ENCODE measurements at regions not wholly inside any gene's neighbourhood (a gene's known extent, or its start where the extent isn't known, plus 50 kb on each side); places are given as distances from the start of the nearest gene placed in this dataset.

DNA sequence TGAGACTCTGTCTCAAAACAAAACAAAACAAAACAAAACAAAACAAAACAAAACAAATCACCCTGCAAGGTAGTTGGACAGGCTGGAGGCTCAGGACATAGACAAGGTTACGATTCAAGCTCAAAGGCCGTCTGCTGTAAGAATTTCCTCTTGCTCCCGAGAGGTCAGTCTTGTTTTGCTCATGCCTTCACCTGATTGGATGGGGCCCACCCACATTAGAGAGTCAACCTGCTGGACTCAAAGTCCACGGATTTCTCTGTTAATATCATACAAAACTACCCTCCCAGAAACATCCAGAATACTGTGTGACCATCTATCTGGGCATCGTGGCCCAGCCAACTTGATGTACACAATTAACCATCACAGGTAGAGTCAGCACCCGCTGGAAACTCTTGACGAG lies 330.0 kb upstream of the EEF2KMT start:
- Histone ChIP-seq H3K27ac (ENCODE audit: insufficient read depth, low read depth, low read length, poor library complexity, severe bottlenecking) (no peak overlapping the region), H3K36me3 (ENCODE audit: control insufficient read depth, insufficient read depth, low read length) (no peaks in the 10 kb centered on the region), H3K27me3 (ENCODE audit: control insufficient read depth, insufficient read depth, low read length, poor library complexity, severe bottlenecking) (no peaks in the 10 kb centered on the region), H3K4me3 (ENCODE audit: insufficient read depth, low read depth, low read length) (no peak overlapping the region), H3K9me3 (ENCODE audit: control insufficient read depth, low read length) (no peaks in the 10 kb centered on the region), H3K4me1 (ENCODE audit: control insufficient read depth, insufficient read depth, low read length) (peaks cover 4% of the 10 kb centered on the region)
- 94% methylated on average over 7 of the region's 7 CpGs for WGBS, 2 experiments

DNA sequence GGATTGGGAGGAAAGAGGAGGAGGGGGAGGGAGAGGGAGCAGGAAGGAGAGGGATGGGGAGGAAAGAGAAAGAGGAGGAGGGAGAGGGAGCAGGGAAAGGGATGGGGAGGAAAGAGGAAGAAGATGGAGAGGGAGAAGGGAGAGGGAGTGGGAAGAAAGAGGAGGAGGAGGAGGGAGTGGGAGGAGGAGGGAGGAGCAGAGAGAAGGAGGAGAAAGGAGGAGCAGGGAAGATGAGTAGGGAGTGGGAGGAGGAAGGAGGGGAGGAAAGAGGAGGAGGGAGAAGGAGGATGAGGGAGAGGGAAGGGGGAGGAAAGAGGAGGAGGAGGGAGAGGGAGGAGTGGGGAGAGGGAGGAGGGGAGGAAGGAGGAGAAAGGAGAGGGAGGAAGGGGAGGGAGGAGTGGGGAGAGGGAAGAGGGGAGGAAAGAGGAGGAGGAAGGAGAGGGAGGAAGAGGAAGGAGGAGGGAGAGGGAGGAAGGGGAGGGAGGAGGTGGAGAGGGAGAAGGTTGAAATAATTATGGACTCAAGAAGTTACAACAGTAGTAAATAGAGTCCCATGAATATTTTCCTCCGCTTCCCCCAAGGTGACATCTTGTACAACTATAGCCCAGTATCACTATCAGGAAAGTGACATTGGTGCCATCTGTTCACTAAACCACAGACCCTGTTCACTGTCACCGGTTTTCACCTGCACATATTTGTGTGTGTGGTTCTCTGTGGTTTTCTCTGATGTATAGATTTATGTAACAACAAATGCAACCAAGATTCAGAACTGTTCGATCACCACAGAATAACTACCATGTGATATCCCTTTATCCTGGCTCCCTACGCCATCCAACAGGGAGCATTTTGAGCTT lies 325.3 kb upstream of the EEF2KMT start:
- Histone ChIP-seq H3K36me3 (ENCODE audit: control insufficient read depth, insufficient read depth, low read length) (no peaks in the 10 kb centered on the region), H3K4me3 (ENCODE audit: insufficient read depth, low read depth, low read length) (no peak overlapping the region), H3K27ac (ENCODE audit: insufficient read depth, low read depth, low read length, poor library complexity, severe bottlenecking) (no peak overlapping the region), H3K9me3 (ENCODE audit: control insufficient read depth, low read length) (no peaks in the 10 kb centered on the region), H3K27me3 (ENCODE audit: control insufficient read depth, insufficient read depth, low read length, poor library complexity, severe bottlenecking) (no peaks in the 10 kb centered on the region), H3K4me1 (ENCODE audit: control insufficient read depth, insufficient read depth, low read length) (no peaks in the 10 kb centered on the region)
- 88 to 93% methylated on average over 3 to 4 of the region's 4 CpGs for WGBS, 2 experiments

DNA sequence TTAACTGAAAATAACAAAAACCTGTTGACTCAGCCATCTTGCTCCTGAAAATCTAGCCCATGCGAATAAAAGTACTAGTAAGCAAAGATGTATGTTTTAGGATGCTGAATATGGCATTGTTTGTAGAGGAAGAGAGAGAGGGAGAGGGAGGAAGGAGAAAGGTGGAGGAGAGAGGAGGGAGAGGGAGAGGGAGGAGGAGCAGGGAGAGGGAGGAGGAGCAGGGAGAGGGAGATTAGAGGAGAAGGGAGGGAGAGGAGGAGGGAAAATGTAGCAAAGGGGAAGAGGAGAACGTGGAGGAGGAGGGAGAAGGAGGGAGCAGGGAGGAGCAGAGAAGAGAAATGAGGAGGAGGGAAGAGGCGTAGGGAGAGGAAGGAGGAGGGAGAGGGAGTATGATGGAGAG lies 324.5 kb upstream of the EEF2KMT start:
- no peaks in the 10 kb centered on the region for H3K36me3 ChIP-seq (ENCODE audit: control insufficient read depth, insufficient read depth, low read length)
- H3K4me3 ChIP-seq (ENCODE audit: insufficient read depth, low read depth, low read length): no peak overlapping the region
- no peaks in the 10 kb centered on the region for H3K9me3 ChIP-seq (ENCODE audit: control insufficient read depth, low read length)
- no peak overlapping the region for H3K27ac ChIP-seq (ENCODE audit: insufficient read depth, low read depth, low read length, poor library complexity, severe bottlenecking)
- H3K27me3 ChIP-seq (ENCODE audit: control insufficient read depth, insufficient read depth, low read length, poor library complexity, severe bottlenecking): no peaks in the 10 kb centered on the region
- 69 to 74% methylated on average over 3 of the region's 3 CpGs for WGBS, 2 experiments
- no peaks in the 10 kb centered on the region for H3K4me1 ChIP-seq (ENCODE audit: control insufficient read depth, insufficient read depth, low read length)

DNA sequence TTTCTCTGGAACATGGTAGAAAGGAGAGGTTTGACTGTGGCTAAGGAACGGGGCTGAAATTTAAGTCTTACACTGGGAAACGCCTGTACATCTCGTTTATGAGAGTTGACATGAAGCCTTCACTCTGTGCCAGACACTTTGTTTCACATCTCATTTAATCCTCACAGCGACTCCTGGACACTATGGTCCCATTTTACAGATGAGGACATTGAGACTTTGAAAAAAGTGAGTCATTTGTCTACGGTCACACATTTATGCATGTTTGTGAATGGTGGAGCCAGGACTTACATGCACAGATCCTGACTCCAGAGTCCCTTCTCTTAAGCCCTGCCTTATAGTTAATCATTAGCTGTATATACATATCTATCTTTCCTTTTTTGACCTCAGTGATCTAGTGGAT lies 318.4 kb upstream of the EEF2KMT start:
- no peaks in the 10 kb centered on the region for H3K27me3 ChIP-seq (ENCODE audit: control insufficient read depth, insufficient read depth, low read length, poor library complexity, severe bottlenecking)
- H3K4me3 ChIP-seq (ENCODE audit: insufficient read depth, low read depth, low read length): no peak overlapping the region
- WGBS, 2 experiments: 74% methylated on average over 5 of the region's 5 CpGs
- peaks cover 11% of the 10 kb centered on the region for H3K4me1 ChIP-seq (ENCODE audit: control insufficient read depth, insufficient read depth, low read length)
- H3K36me3 ChIP-seq (ENCODE audit: control insufficient read depth, insufficient read depth, low read length): no peaks in the 10 kb centered on the region
- no peak overlapping the region for H3K27ac ChIP-seq (ENCODE audit: insufficient read depth, low read depth, low read length, poor library complexity, severe bottlenecking)
- H3K9me3 ChIP-seq (ENCODE audit: control insufficient read depth, low read length): no peaks in the 10 kb centered on the region

DNA sequence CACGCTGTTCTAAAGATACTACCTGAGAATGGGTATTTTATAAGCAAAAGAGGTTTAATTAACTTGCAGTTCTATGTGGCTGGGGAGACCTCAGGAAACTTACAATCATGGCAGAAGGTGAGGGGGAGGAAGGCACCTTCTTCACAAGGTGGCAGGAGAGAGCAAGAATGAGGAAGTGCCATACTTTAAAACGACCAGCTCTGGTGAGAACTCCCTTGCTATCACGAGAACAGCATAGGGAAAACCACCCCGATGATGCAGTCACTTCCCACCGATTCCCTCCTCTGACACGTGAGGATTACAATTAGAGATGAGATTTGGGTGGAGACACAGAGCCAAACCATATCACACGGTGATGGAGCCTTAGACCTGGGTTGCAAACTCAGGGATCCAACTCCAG lies 317.5 kb upstream of the EEF2KMT start:
- 49 to 56% methylated on average over 7 of the region's 7 CpGs for WGBS, 2 experiments

DNA sequence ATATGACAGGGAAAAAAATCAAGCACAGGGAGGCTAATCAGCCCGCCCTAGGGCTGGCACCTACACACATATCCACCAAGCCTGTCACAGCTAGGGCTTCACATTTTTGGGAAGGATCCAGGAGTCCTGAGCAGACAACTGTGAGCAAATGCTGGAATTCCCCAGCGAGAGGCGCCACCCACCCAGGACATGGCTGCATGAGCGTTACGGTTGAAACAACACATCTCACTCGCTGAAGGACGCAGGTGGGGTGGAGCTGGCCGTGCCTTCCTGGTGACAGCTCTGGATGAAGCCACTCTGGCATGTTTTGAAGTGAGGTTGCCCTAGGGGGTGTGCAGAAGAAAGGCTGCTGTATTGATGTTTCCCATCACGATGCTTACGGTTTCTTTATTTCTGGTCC lies 315.1 kb upstream of the EEF2KMT start:
- Histone ChIP-seq H3K27me3 (ENCODE audit: control insufficient read depth, insufficient read depth, low read length, poor library complexity, severe bottlenecking) (no peaks in the 10 kb centered on the region), H3K36me3 (ENCODE audit: control insufficient read depth, insufficient read depth, low read length) (no peaks in the 10 kb centered on the region), H3K27ac (ENCODE audit: insufficient read depth, low read depth, low read length, poor library complexity, severe bottlenecking) (no peak overlapping the region), H3K9me3 (ENCODE audit: control insufficient read depth, low read length) (no peaks in the 10 kb centered on the region), H3K4me3 (ENCODE audit: insufficient read depth, low read depth, low read length) (no peak overlapping the region), H3K4me1 (ENCODE audit: control insufficient read depth, insufficient read depth, low read length) (peaks cover 11% of the 10 kb centered on the region)
- 33 to 37% methylated on average over 10 of the region's 10 CpGs for WGBS, 2 experiments

More for the DNA sequence above, 317.5 kb upstream of the EEF2KMT start:
- Histone ChIP-seq H3K36me3 (ENCODE audit: control insufficient read depth, insufficient read depth, low read length) (no peaks in the 10 kb centered on the region), H3K27me3 (ENCODE audit: control insufficient read depth, insufficient read depth, low read length, poor library complexity, severe bottlenecking) (no peaks in the 10 kb centered on the region), H3K9me3 (ENCODE audit: control insufficient read depth, low read length) (no peaks in the 10 kb centered on the region), H3K27ac (ENCODE audit: insufficient read depth, low read depth, low read length, poor library complexity, severe bottlenecking) (no peak overlapping the region), H3K4me1 (ENCODE audit: control insufficient read depth, insufficient read depth, low read length) (peaks cover 11% of the 10 kb centered on the region), H3K4me3 (ENCODE audit: insufficient read depth, low read depth, low read length) (no peak overlapping the region)

DNA sequence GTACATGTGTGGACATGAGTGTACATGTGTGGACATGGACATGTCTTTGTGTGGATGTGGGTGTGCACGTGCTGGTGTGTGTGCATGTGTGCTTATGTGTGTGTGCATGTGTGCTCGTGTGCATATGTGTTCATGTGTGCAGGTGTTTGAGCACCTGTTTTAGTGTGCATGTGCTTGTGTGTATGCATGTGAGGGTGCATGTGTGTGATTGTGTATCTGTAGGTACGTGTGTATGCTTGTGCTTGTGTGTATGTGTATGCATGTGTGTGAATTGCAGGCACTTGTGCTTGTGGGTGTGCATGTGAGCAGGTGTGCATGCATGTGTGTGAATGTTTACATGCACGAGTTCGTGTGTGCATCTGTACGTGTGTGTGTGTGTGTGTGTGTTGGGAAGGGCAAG lies 300.6 kb upstream of the EEF2KMT start:
- Histone ChIP-seq H3K4me1 (ENCODE audit: control insufficient read depth, insufficient read depth, low read length) (peaks cover 13% of the 10 kb centered on the region), H3K9me3 (ENCODE audit: control insufficient read depth, low read length) (no peaks in the 10 kb centered on the region), H3K4me3 (ENCODE audit: insufficient read depth, low read depth, low read length) (no peak overlapping the region), H3K27ac (ENCODE audit: insufficient read depth, low read depth, low read length, poor library complexity, severe bottlenecking) (no peak overlapping the region), H3K27me3 (ENCODE audit: control insufficient read depth, insufficient read depth, low read length, poor library complexity, severe bottlenecking) (no peaks in the 10 kb centered on the region), H3K36me3 (ENCODE audit: control insufficient read depth, insufficient read depth, low read length) (no peaks in the 10 kb centered on the region)
- 82 to 86% methylated on average over 6 of the region's 6 CpGs for WGBS, 2 experiments

DNA sequence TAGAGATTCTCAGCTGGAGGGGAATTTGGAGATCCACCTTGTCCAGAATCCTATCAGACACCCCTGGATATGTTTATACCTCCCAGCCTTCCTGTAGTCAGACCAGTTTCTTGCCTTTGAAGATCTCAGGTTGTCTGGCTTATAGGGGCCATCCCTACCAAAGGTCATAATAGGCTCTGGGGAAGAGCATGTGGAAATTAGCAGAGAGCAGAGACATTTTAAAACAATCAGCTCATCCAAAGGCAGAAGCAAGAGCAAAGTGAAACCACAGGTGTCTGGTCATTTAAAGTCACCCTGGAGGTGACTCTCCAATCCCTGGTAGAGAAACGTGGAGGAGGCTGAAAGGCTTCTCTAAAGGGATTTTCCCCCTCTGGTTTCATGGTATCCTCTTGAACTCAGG lies 299.3 kb upstream of the EEF2KMT start:
- WGBS, 2 experiments: 93 to 94% methylated on average over 1 of the region's 1 CpG
- Histone ChIP-seq H3K36me3 (ENCODE audit: control insufficient read depth, insufficient read depth, low read length) (no peaks in the 10 kb centered on the region), H3K27ac (ENCODE audit: insufficient read depth, low read depth, low read length, poor library complexity, severe bottlenecking) (no peak overlapping the region), H3K4me1 (ENCODE audit: control insufficient read depth, insufficient read depth, low read length) (peaks cover 8% of the 10 kb centered on the region), H3K27me3 (ENCODE audit: control insufficient read depth, insufficient read depth, low read length, poor library complexity, severe bottlenecking) (no peaks in the 10 kb centered on the region), H3K4me3 (ENCODE audit: insufficient read depth, low read depth, low read length) (no peak overlapping the region), H3K9me3 (ENCODE audit: control insufficient read depth, low read length) (no peaks in the 10 kb centered on the region)

DNA sequence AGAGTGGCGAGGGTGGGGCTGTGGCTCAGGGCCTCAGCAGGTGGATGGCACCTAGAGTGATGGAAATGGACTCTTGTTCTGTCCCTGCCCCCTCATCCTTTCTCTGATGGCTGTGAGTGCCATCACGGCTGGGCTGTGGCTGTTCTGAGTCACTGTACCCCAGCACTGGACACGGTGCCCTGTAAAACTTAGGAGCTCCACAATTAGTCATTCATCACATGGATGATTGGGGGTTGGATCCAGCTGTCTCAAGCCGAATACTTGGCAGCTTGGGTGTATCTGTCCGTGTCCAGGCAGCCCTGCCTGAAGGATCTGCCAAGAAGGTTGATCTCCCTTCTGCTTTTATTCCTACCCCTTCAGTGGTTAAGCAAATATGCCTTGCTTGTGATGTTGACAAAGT lies 295.5 kb upstream of the EEF2KMT start:
- 76 to 79% methylated on average over 5 of the region's 5 CpGs for WGBS, 2 experiments
- H3K27me3 ChIP-seq (ENCODE audit: control insufficient read depth, insufficient read depth, low read length, poor library complexity, severe bottlenecking): no peaks in the 10 kb centered on the region
- no peaks in the 10 kb centered on the region for H3K4me1 ChIP-seq (ENCODE audit: control insufficient read depth, insufficient read depth, low read length)
- no peaks in the 10 kb centered on the region for H3K9me3 ChIP-seq (ENCODE audit: control insufficient read depth, low read length)
- no peak overlapping the region for H3K27ac ChIP-seq (ENCODE audit: insufficient read depth, low read depth, low read length, poor library complexity, severe bottlenecking)
- no peaks in the 10 kb centered on the region for H3K36me3 ChIP-seq (ENCODE audit: control insufficient read depth, insufficient read depth, low read length)
- H3K4me3 ChIP-seq (ENCODE audit: insufficient read depth, low read depth, low read length): no peak overlapping the region

DNA sequence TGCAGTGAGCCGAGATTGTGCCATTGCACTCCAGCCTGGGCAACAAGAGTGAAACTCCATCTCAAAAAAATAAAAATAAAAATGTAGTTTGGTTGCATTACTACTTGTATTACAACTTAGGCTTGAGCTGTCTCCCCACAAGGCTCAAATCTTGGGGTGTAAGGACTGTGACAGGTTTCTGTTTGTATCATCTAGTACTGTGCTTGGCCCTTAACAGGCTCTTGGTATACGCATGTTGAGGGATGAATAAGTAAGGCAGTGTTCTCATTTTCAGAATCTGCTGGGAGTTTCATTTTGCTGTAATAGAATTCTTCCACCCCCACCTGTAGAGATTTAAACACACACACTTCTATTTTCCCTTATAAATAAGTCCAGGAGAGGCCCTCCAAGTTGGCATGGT lies 289.4 kb upstream of the EEF2KMT start:
- Histone ChIP-seq H3K27ac (ENCODE audit: insufficient read depth, low read depth, low read length, poor library complexity, severe bottlenecking) (no peak overlapping the region), H3K4me3 (ENCODE audit: insufficient read depth, low read depth, low read length) (no peak overlapping the region), H3K27me3 (ENCODE audit: control insufficient read depth, insufficient read depth, low read length, poor library complexity, severe bottlenecking) (no peaks in the 10 kb centered on the region), H3K9me3 (ENCODE audit: control insufficient read depth, low read length) (no peaks in the 10 kb centered on the region), H3K4me1 (ENCODE audit: control insufficient read depth, insufficient read depth, low read length) (no peaks in the 10 kb centered on the region), H3K36me3 (ENCODE audit: control insufficient read depth, insufficient read depth, low read length) (no peaks in the 10 kb centered on the region)
- 84 to 93% methylated on average over 2 of the region's 2 CpGs for WGBS, 2 experiments
